ENCODE measurements at regions not wholly inside any gene's neighbourhood (a gene's known extent, or its start where the extent isn't known, plus 50 kb on each side); places are given as distances from the start of the nearest gene placed in this dataset.

- no peaks in the 10 kb centered on the region for H3K9me3 Mint-ChIP-seq
- H3K36me3 Mint-ChIP-seq (ENCODE audit: low read depth): no peaks in the 10 kb centered on the region
- ChIA-PET CTCF (no interaction called here), POLR2A (no interaction called here)
- DNase-seq: no peak
- H3K27ac Mint-ChIP-seq: no peak overlapping the region
- H3K27me3 Mint-ChIP-seq: peaks cover 4% of the 10 kb centered on the region
- H3K4me1 Mint-ChIP-seq: no peaks in the 10 kb centered on the region
- H3K4me3 Mint-ChIP-seq: no peak overlapping the region
These were observed 222.7 kb upstream of the LNX1 start for GRCh38 chr4:53813998-53814397.

DNA sequence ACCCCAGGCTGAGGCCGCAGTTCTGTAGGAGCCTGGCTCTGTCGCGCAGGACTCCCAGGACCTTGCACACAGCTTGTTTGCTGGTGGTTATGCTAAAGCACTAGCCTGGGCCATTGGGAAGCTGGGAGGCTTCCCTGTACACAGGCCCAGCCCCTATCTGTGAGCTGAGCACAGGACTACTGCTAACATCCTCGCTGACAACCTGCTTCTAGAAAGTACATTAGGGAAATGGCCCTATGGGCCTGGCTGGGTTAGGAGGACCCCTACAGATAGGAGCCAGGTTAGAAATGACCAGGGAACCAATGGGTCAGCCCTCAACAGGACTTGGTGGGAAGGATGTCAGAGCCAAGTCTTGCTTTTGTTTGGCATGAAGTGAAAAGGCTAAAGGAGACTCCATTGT is 219.4 kb upstream of the LNX1 start:
- CTCF ChIA-PET: no interaction called here
- Mint-ChIP-seq H3K4me1 (no peaks in the 10 kb centered on the region), H3K4me3 (no peak overlapping the region), H3K27me3 (peaks cover 2% of the 10 kb centered on the region), H3K9me3 (no peaks in the 10 kb centered on the region), H3K36me3 (ENCODE audit: low read depth) (no peaks in the 10 kb centered on the region), H3K27ac (no peak overlapping the region)
- POLR2A ChIA-PET: no interaction called here
- no peak for DNase-seq

- Mint-ChIP-seq H3K4me1 (no peaks in the 10 kb centered on the region), H3K27ac (no peak overlapping the region), H3K4me3 (no peak overlapping the region), H3K27me3 (peaks cover 2% of the 10 kb centered on the region), H3K36me3 (ENCODE audit: low read depth) (no peaks in the 10 kb centered on the region), H3K9me3 (no peaks in the 10 kb centered on the region)
- POLR2A ChIA-PET: no interaction called here
- DNase-seq: no peak
- CTCF ChIA-PET: no interaction called here
These were observed 218.5 kb upstream of the LNX1 start for GRCh38 chr4:53809816-53810215.

- no peak overlapping the region for H3K27ac Mint-ChIP-seq
- H3K27me3 Mint-ChIP-seq: peaks cover 2% of the 10 kb centered on the region
- no peaks in the 10 kb centered on the region for H3K4me1 Mint-ChIP-seq
- ChIA-PET POLR2A (no interaction called here), CTCF (interaction anchor here (1.6 kb wide), 1 partner anchor 610 kb away, joined by 3 read pairs; no protein-coding TSS in a partner anchor)
- no peaks in the 10 kb centered on the region for H3K36me3 Mint-ChIP-seq (ENCODE audit: low read depth)
- DNase-seq: no peak
- no peak overlapping the region for H3K4me3 Mint-ChIP-seq
- no peaks in the 10 kb centered on the region for H3K9me3 Mint-ChIP-seq
These were observed 214.0 kb upstream of the LNX1 start for GRCh38 chr4:53805291-53805690.

GRCh38 chr4:53804719-53805118 is 213.4 kb upstream of the LNX1 start:
- CTCF ChIA-PET: interaction anchor here (1.6 kb wide), 1 partner anchor 609 kb away, joined by 3 read pairs; no protein-coding TSS in a partner anchor
- no peaks in the 10 kb centered on the region for H3K9me3 Mint-ChIP-seq

DNA sequence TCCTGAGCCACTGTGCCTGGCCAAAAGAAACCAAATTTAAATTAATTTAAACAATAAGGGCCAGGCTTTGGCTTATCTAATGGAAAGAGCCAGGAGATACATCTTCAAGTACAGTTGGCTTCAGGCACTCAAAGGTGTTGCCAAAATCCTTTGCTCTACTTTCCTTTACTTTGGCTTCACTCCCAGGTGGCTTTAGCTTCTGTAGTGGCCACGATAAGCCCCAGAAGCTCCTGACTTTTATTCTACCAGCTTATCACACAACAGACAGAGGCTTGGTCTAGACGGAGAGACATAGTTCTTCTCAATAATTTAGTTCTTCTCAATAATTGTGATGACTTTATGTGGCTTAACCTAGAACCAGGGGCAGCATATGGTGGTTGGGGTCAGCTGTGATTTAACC is 211.2 kb upstream of the LNX1 start:
- H3K4me1 Mint-ChIP-seq: no peaks in the 10 kb centered on the region
- no peak overlapping the region for H3K27ac Mint-ChIP-seq
- ChIA-PET POLR2A (no interaction called here), CTCF (no interaction called here)
- peaks cover 2% of the 10 kb centered on the region for H3K27me3 Mint-ChIP-seq
- DNase-seq: no peak
- no peaks in the 10 kb centered on the region for H3K36me3 Mint-ChIP-seq (ENCODE audit: low read depth)
- no peaks in the 10 kb centered on the region for H3K9me3 Mint-ChIP-seq
- H3K4me3 Mint-ChIP-seq: no peak overlapping the region

More at GRCh38 chr4:53804719-53805118, 213.4 kb upstream of the LNX1 start:
- H3K4me3 Mint-ChIP-seq: no peak overlapping the region
- no peak overlapping the region for H3K27ac Mint-ChIP-seq
- H3K4me1 Mint-ChIP-seq: no peaks in the 10 kb centered on the region
- peaks cover 2% of the 10 kb centered on the region for H3K27me3 Mint-ChIP-seq
- no peaks in the 10 kb centered on the region for H3K36me3 Mint-ChIP-seq (ENCODE audit: low read depth)
- peak; percentile 28 for DNase-seq
- POLR2A ChIA-PET: no interaction called here

DNA sequence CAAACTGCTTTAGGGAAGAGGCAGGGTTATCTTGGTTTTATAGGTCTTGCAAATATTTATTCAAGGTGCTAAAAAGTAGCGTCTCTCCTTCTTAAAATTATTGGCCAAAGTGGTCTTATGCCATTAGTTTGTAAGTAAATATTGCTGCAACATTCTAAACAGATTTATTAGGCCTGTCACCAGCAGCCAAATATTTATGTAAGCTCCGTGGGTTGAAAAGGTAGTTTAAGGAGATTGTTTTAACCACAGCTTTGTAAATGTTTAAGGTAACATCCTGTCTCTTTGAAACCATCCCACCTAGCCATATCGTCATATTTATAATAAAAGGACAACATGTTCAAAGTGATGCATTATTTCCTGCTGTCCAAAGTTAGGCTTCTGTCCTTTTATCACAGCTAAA is 210.1 kb upstream of the LNX1 start:
- Mint-ChIP-seq H3K27me3 (peaks cover 2% of the 10 kb centered on the region), H3K36me3 (ENCODE audit: low read depth) (no peaks in the 10 kb centered on the region), H3K4me1 (no peaks in the 10 kb centered on the region), H3K27ac (no peak overlapping the region), H3K4me3 (no peak overlapping the region), H3K9me3 (no peaks in the 10 kb centered on the region)
- ChIA-PET CTCF (interaction anchor here (1.2 kb wide), 1 partner anchor 11 kb away, joined by 3 read pairs; no protein-coding TSS in a partner anchor), POLR2A (no interaction called here)
- no peak for DNase-seq

DNA sequence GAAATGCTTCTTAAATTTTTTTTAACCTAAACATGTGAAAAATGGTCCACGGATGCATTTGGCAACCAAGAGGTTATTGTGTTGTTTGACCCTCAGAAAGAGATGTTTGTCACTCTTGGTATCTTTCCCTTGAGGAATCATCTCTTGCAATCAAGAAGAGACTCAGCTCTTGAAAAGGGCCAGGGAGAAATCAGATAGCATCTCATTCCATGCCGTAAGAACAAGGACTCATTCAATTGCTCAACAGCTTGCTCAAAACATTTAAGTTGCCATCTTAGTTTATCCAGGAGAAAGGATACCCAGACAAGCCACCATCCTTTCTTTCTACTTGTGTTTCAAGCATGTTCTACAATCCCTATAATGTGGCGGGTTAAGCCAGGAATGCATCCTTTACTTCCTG is 209.5 kb upstream of the LNX1 start:
- no peak overlapping the region for H3K27ac Mint-ChIP-seq
- H3K4me3 Mint-ChIP-seq: no peak overlapping the region
- H3K36me3 Mint-ChIP-seq (ENCODE audit: low read depth): no peaks in the 10 kb centered on the region
- peaks cover 2% of the 10 kb centered on the region for H3K27me3 Mint-ChIP-seq
- ChIA-PET POLR2A (no interaction called here), CTCF (no interaction called here)
- no peaks in the 10 kb centered on the region for H3K9me3 Mint-ChIP-seq
- no peak for DNase-seq
- no peaks in the 10 kb centered on the region for H3K4me1 Mint-ChIP-seq

DNA sequence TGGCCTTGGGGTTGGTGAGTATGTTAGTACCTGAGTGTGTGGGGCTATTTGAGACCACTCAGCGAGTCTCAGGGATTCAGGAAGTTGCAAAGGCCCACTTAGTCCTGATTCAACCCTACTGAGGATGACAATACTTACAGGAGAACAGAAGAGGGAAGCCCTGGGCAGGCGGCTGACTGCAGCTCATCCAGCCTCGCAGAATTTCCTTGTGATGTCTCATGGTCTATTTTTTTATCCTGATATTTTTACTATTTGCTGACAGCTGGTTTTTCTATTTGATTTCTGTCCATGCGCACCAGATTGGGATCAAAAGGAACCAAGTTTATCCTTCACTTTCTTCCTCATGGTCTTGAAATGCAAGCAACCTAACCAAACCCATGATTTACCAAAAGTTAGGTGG is 201.8 kb upstream of the LNX1 start:
- CTCF ChIA-PET: no interaction called here
- Mint-ChIP-seq H3K4me3 (no peak overlapping the region), H3K4me1 (no peaks in the 10 kb centered on the region), H3K36me3 (ENCODE audit: low read depth) (no peaks in the 10 kb centered on the region), H3K27ac (no peak overlapping the region), H3K27me3 (peaks cover 2% of the 10 kb centered on the region), H3K9me3 (no peaks in the 10 kb centered on the region)
- DNase-seq: no peak
- POLR2A ChIA-PET: no interaction called here

DNA sequence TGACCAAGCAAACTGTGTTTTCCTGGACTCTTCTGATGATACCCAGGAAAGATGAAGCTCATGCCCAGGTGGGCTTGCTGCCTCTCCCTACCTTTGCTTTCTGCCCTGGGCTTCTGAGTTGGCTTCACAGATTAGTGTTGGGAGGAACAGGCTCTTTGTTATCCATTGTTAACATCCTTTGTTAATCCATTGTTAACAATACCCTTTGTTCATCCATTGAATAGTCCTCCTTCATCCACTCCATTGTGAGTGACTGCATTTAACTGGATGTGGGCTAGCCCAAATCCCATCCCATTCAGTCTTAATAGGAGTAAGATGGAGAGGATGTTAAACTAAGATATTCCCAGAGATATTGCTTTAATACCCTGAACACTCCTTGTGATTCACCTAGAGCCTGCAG is 199.0 kb upstream of the LNX1 start:
- H3K36me3 Mint-ChIP-seq (ENCODE audit: low read depth): no peaks in the 10 kb centered on the region
- ChIA-PET POLR2A (no interaction called here), CTCF (interaction anchor here (0.7 kb wide), 1 partner anchor 11 kb away, joined by 3 read pairs; no protein-coding TSS in a partner anchor)
- H3K27me3 Mint-ChIP-seq: peaks cover 2% of the 10 kb centered on the region
- H3K9me3 Mint-ChIP-seq: no peaks in the 10 kb centered on the region
- no peak for DNase-seq
- no peaks in the 10 kb centered on the region for H3K4me1 Mint-ChIP-seq
- H3K4me3 Mint-ChIP-seq: no peak overlapping the region
- no peak overlapping the region for H3K27ac Mint-ChIP-seq

DNA sequence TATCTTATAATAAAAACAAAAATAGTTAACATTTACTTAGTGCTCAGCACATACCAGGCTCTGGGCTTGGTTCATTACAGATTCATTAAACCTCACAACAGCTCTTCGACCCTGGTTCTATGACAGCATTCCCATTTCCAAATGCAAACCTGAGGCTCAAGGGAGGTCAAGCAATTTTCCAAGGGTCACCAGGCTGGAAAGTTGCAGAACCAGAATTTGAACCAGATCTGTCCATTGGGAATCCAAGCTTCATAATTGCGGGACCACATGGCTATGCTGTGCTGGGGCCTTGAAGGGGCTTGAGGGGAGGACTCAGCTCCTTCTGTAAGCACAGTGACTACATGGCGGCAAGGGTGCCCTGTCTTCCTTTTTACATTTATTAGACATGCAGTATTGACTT is 197.3 kb upstream of the LNX1 start:
- ChIA-PET CTCF (no interaction called here), POLR2A (no interaction called here)
- H3K27me3 Mint-ChIP-seq: peaks cover 2% of the 10 kb centered on the region
- DNase-seq: no peak
- no peak overlapping the region for H3K4me3 Mint-ChIP-seq
- H3K4me1 Mint-ChIP-seq: no peaks in the 10 kb centered on the region
- H3K9me3 Mint-ChIP-seq: no peaks in the 10 kb centered on the region
- no peak overlapping the region for H3K27ac Mint-ChIP-seq
- no peaks in the 10 kb centered on the region for H3K36me3 Mint-ChIP-seq (ENCODE audit: low read depth)

DNA sequence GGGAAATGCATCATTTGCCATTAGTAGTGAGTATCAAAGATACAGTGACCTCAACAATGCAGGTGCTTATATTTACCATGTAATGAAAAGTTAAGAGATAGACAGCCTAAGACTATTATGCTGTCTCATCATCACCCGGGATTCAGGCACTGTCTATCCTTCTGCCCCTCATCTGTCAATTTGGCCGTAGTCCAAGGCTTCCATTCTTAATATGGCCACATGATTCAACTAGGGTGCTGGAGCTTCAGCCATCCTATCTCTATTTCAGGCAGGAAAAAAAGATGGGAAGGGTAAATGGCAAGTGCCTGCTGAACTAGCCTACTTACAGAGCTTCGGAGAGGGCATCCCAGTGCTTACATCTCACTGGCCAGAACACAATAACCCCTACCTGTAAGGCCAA is 196.7 kb upstream of the LNX1 start:
- Mint-ChIP-seq H3K36me3 (ENCODE audit: low read depth) (no peaks in the 10 kb centered on the region), H3K27me3 (peaks cover 2% of the 10 kb centered on the region), H3K4me3 (no peak overlapping the region), H3K4me1 (no peaks in the 10 kb centered on the region), H3K9me3 (no peaks in the 10 kb centered on the region), H3K27ac (no peak overlapping the region)
- POLR2A ChIA-PET: no interaction called here
- no peak for DNase-seq
- CTCF ChIA-PET: no interaction called here

DNA sequence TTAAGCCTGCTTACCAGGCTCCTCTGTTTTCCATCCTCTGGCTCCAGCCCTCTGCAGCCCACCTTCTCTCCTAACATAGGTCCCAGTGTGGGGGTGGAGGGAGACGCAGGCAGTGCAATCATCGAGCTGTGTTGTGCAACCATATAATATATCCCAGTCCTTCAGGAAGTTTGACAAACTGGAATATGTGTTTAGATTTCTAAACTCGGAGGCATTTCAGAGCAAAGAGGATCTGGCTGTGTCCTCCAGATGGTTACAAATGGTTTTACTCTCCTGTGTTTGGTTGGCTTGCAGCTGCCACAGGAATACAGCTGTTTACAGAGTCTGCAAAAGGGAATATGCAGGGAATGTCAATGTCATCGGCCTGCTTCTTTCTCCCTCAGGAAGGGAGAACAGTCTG is 195.3 kb upstream of the LNX1 start:
- Mint-ChIP-seq H3K36me3 (ENCODE audit: low read depth) (no peaks in the 10 kb centered on the region), H3K27ac (no peak overlapping the region), H3K27me3 (peaks cover 2% of the 10 kb centered on the region), H3K4me3 (no peak overlapping the region), H3K9me3 (no peaks in the 10 kb centered on the region), H3K4me1 (no peaks in the 10 kb centered on the region)
- ChIA-PET POLR2A (no interaction called here), CTCF (no interaction called here)
- no peak for DNase-seq

DNA sequence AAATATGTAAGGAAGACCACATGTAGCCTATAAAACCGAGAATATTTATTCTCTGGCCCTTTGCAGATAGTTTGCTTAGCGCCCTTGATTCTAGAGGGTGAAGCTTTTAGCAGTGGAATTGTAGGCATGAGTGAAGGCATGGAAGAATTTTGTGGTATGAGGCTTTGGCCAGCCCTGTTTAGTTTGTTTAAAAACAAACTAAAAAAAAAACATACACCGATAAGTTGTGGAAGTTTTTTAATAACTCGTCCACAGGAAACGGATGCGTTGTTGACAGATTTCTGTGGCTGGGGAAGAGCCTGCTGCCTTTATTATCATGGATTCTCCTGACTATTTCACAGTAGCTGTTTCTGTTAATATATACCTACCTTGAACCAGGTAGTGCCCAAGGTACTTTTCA is 194.7 kb upstream of the LNX1 start:
- Mint-ChIP-seq H3K9me3 (no peaks in the 10 kb centered on the region), H3K27ac (no peak overlapping the region), H3K4me1 (no peaks in the 10 kb centered on the region), H3K4me3 (no peak overlapping the region), H3K36me3 (ENCODE audit: low read depth) (no peaks in the 10 kb centered on the region), H3K27me3 (peaks cover 5% of the 10 kb centered on the region)
- CTCF ChIA-PET: no interaction called here
- no peak for DNase-seq
- POLR2A ChIA-PET: no interaction called here

DNA sequence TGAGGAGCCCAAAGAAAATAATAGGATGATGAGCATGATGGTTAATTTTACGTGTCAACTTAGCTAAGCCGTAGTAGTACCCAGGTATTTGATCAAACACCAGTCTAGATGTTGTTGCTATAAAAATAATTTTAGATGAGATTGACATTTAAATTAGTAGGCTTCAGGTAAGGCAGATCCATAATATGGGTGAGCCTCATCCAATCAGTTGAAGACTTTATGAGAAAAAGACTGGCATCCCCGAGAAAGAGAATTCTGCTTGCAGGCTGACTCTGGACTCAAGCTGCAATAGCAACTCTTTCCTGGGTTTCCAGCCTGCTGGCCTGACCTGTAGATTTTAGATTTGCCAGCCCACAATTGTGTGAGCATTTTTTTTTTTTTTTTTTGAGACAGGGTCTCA is 192.8 kb upstream of the LNX1 start:
- no peak for DNase-seq
- no peaks in the 10 kb centered on the region for H3K9me3 Mint-ChIP-seq
- no peak overlapping the region for H3K27ac Mint-ChIP-seq
- H3K4me3 Mint-ChIP-seq: no peak overlapping the region
- ChIA-PET CTCF (no interaction called here), POLR2A (no interaction called here)
- H3K4me1 Mint-ChIP-seq: no peaks in the 10 kb centered on the region
- no peaks in the 10 kb centered on the region for H3K36me3 Mint-ChIP-seq (ENCODE audit: low read depth)
- H3K27me3 Mint-ChIP-seq: peaks cover 6% of the 10 kb centered on the region
